ENCODE measurements at regions not wholly inside any gene's neighbourhood (a gene's known extent, or its start where the extent isn't known, plus 50 kb on each side); places are given as distances from the start of the nearest gene placed in this dataset.

DNA sequence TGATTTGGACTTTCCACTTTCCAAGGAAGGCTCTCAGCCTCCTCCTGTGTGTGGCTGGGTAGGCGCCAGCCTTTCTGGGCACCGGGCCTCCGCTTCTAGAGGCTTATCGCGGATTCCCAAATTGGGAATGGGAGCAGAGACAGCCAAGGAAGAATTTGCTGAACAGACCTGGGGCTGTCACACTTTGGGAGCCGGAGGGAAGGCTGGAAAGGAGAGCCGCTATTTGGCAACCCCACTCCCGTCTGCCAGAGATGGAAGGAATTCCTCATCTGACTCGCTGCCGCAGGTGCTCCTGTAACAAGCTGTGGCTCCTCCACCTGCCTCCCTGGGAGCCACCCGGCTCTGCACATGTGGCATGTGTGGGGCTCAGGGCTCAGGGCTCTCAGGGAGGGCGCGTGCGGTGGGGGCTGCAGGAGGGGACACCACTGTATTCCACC is 50.8 kb upstream of the ECHDC3 start:
- no peak for FAIRE-seq
- H3K79me2 ChIP-seq (ENCODE audit: insufficient read depth, low read length) = no peaks in the 10 kb centered on the region
- H3K9ac ChIP-seq (ENCODE audit: insufficient read depth, low read depth, low read length) = no peak overlapping the region
- intact Hi-C loops (cut with micrococcal nuclease; ENCODE audit: unreplicated experiment) (loop anchor here (2.0 kb wide), 1 partner anchor 75 kb away; no protein-coding TSS in a partner anchor), in situ Hi-C loops (cut with HindIII; ENCODE audit: extremely low pct_ligation_motif_present, low pct_unique_long_range_greater_than_20kb) (no loop called here)
- no peaks in the 10 kb centered on the region for H3K9me3 ChIP-seq (ENCODE audit: low read length)
- CTCF ChIA-PET (ENCODE audit: low intra/inter-chr PET ratio, low total read pairs) = no interaction called here
- POLR2A ChIA-PET = no interaction called here
- DNase-seq (ENCODE audit: low spot score) = no peak
- H3K27ac ChIP-seq (ENCODE audit: extremely low read length, insufficient read depth, low read length) = no peak overlapping the region
- H3K4me3 ChIP-seq (replicated peaks in 1 of 3; ENCODE audit: insufficient read depth in 1 of 3, low read depth in 2 of 3, low read length in 3 of 3) = no peak overlapping the region
- H2AFZ ChIP-seq (ENCODE audit: low read length) = no peak overlapping the region
- BruUV-seq (replicated peaks) = no TSS peak
- ATAC-seq = no peak
- H4K20me1 ChIP-seq (ENCODE audit: insufficient read depth, low read length) = no peaks in the 10 kb centered on the region
- 77% methylated on average over 11 of the region's 14 CpGs for WGBS (ENCODE audit: low lambda C conversion rate)
- 0 out of 2 replicates have a peak overlapping the region, but pooled peaks have one; percentile 3 for H3K4me2 ChIP-seq (ENCODE audit: low read depth, low read length)
- H3K36me3 ChIP-seq (replicated peaks in 1 of 2; ENCODE audit: control insufficient read depth in 1 of 2, insufficient read depth in 2 of 2, low read length in 2 of 2) = no peaks in the 10 kb centered on the region
- TF ChIP-seq ZNF768 (CRISPR knock-in tag; IDR thresholded peaks at IDR 0.05) = peak; percentile 51; the same call in 1 of the 2 replicates
- no peak for TF ChIP-seq TP53 (CRISPR knock-in tag; conservative IDR thresholded peaks at IDR 0.05)
- TF ChIP-seq FOSL1 (CRISPR knock-in tag; IDR thresholded peaks at IDR 0.05; ENCODE audit: borderline replicate concordance) = no peak
- TF ChIP-seq, protein P1, sequence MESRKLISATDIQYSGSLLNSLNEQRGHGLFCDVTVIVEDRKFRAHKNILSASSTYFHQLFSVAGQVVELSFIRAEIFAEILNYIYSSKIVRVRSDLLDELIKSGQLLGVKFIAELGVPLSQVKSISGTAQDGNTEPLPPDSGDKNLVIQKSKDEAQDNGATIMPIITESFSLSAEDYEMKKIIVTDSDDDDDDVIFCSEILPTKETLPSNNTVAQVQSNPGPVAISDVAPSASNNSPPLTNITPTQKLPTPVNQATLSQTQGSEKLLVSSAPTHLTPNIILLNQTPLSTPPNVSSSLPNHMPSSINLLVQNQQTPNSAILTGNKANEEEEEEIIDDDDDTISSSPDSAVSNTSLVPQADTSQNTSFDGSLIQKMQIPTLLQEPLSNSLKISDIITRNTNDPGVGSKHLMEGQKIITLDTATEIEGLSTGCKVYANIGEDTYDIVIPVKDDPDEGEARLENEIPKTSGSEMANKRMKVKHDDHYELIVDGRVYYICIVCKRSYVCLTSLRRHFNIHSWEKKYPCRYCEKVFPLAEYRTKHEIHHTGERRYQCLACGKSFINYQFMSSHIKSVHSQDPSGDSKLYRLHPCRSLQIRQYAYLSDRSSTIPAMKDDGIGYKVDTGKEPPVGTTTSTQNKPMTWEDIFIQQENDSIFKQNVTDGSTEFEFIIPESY (CRISPR knock-in tag; IDR thresholded peaks at IDR 0.05) = peak; percentile 60
- TF ChIP-seq HNRNPL (IDR thresholded peaks at IDR 0.05; ENCODE audit: low read depth, low read length) = 0 out of 2 replicates have a peak, but pooled peaks have one; percentile 51
- TF ChIP-seq ZNF263 (CRISPR knock-in tag; IDR thresholded peaks at IDR 0.05) = peak; percentile 84
- no peaks in the 10 kb centered on the region for H3K27me3 ChIP-seq (ENCODE audit: control insufficient read depth in 1 of 2, insufficient read depth in 2 of 2, low read length in 2 of 2)
- H3K4me1 ChIP-seq (ENCODE audit: insufficient read depth, low read length) = peaks cover 74% of the 10 kb centered on the region
